Activated CD4-positive, alpha-beta T cell treated with anti-CD3 and anti-CD28 coated beads, Interleukin-2, Interleukin-4, amounts not matched to agents 100 ng/mL and 50 ng/mL, durations not matched to agents 16 hours and 8 hours (primary cell): ENCODE measurements at regions not wholly inside any gene's neighbourhood (a gene's known extent, or its start where the extent isn't known, plus 50 kb on each side); places are given as distances from the start of the nearest gene placed in this dataset.
"Not testable (repeated sequence)": the region's sequence is repeated elsewhere in the genome, so short reads cannot be mapped to it uniquely, and the experiment has no call there.

ENCODE experiments used
- DNase-seq: peaks from one replicate; pipeline ENCODE4 v3.0.0-alpha.2; 2020; ENCODE audit warnings: low spot score

- DNase-seq = no peak
These were observed 55.0 kb downstream of the OXSM start for GRCh38 chr3:25844891-25845290.

- DNase-seq = no peak
These were observed 56.4 kb downstream of the OXSM start for GRCh38 chr3:25846282-25846681.

GRCh38 chr3:25849091-25849490 lies 59.2 kb downstream of the OXSM start:
- DNase-seq = no peak

- no peak for DNase-seq
These were observed 59.9 kb downstream of the OXSM start for GRCh38 chr3:25849641-25850385.

- DNase-seq = not testable (repeated sequence)
These were observed 61.9 kb downstream of the OXSM start for GRCh38 chr3:25851693-25852259.

GRCh38 chr3:25854214-25854613 lies 64.3 kb downstream of the OXSM start:
- DNase-seq = no peak

GRCh38 chr3:25854635-25855034 lies 64.7 kb downstream of the OXSM start:
- DNase-seq = no peak

GRCh38 chr3:25855266-25855784 lies 65.4 kb downstream of the OXSM start:
- no peak for DNase-seq

- peak; percentile 44 for DNase-seq
These were observed 67.1 kb downstream of the OXSM start for GRCh38 chr3:25856902-25857518.

GRCh38 chr3:25861566-25861965 lies 71.7 kb downstream of the OXSM start:
- DNase-seq = no peak

GRCh38 chr3:25863011-25863415 lies 73.1 kb downstream of the OXSM start:
- DNase-seq = no peak

- no peak for DNase-seq
These were observed 73.6 kb downstream of the OXSM start for GRCh38 chr3:25863416-25863959.

- no peak for DNase-seq
These were observed 80.6 kb downstream of the OXSM start for GRCh38 chr3:25870452-25870851.

GRCh38 chr3:25872200-25872877 lies 82.4 kb downstream of the OXSM start:
- DNase-seq = no peak

- DNase-seq = no peak
These were observed 93.6 kb downstream of the OXSM start for GRCh38 chr3:25883492-25883891.

GRCh38 chr3:25884981-25885380 lies 95.1 kb downstream of the OXSM start:
- DNase-seq = no peak

GRCh38 chr3:25885544-25885943 lies 95.7 kb downstream of the OXSM start:
- no peak for DNase-seq

GRCh38 chr3:25887907-25888306 lies 98.0 kb downstream of the OXSM start:
- no peak for DNase-seq

- no peak for DNase-seq
These were observed 99.1 kb downstream of the OXSM start for GRCh38 chr3:25888892-25889524.

- DNase-seq = no peak
These were observed 99.6 kb downstream of the OXSM start for GRCh38 chr3:25889525-25889917.

- no peak for DNase-seq
These were observed 104.2 kb downstream of the OXSM start for GRCh38 chr3:25894101-25894500.

- no peak for DNase-seq
These were observed 105.1 kb downstream of the OXSM start for GRCh38 chr3:25895031-25895430.
